OCI-LY7 (cell line): ENCODE measurements at regions not wholly inside any gene's neighbourhood (a gene's known extent, or its start where the extent isn't known, plus 50 kb on each side); places are given as distances from the start of the nearest gene placed in this dataset.

Experiments
- BruUV-seq: library from RNA; stranded (reverse); fragments of 400-500 nt; replicated peaks from 2 replicates; lab custom pipeline; 2021; lab: Mats Ljungman, UMichigan
- CTCF ChIA-PET: fragments of 300-600 bp; sonication (Branson Sonifier 250); formaldehyde crosslinking; loops from one replicate; lab custom pipeline; 2022; ENCODE audit warnings: antibody characterized with exemption; ENCODE audit not compliant: unreplicated experiment; lab: Charles Lee
- POLR2A ChIA-PET: fragments of 300-600 bp; sonication (Branson Sonifier 250); formaldehyde crosslinking; loops from one replicate; lab custom pipeline; 2022; ENCODE audit warnings: antibody characterized with exemption; lab: Charles Lee
- DNase-seq: peaks from one replicate; pipeline ENCODE4 v3.0.0-alpha.2; 2015; ENCODE audit warnings: low spot score
- H2AFZ ChIP-seq: fragments of 200-600 bp; sonication (generic), shearing (Covaris generic); 2 replicates; pipeline ENCODE4 v1.6.1; 2014; ENCODE audit warnings: mild to moderate bottlenecking, antibody characterized with exemption, low read length, moderate library complexity
- H3K27ac ChIP-seq: fragments of 200-600 bp; sonication (generic); 2 replicates; pipeline ENCODE4 v1.5.1; 2014; ENCODE audit warnings: mixed run types, low read depth, mild to moderate bottlenecking, moderate library complexity, low read length, inconsistent platforms; ENCODE audit not compliant: poor library complexity, severe bottlenecking
- H3K36me3 ChIP-seq: fragments of 200-600 bp; sonication (generic); 2 replicates; pipeline ENCODE4 v1.6.1; 2014; ENCODE audit warnings: mild to moderate bottlenecking, antibody characterized with exemption, low read length, moderate library complexity, mixed read lengths; ENCODE audit not compliant: insufficient read depth
- H3K4me1 ChIP-seq: fragments of 200-600 bp; sonication (generic); 2 replicates; pipeline ENCODE4 v1.5.1; 2014; ENCODE audit warnings: mild to moderate bottlenecking, low read length; ENCODE audit not compliant: insufficient read depth, poor library complexity, severe bottlenecking
- H3K4me2 ChIP-seq: fragments of 200-600 bp; sonication (generic); 2 replicates; pipeline ENCODE4 v1.6.1; 2014; ENCODE audit warnings: mild to moderate bottlenecking, low read length
- H3K4me3 ChIP-seq: fragments of 200-600 bp; sonication (generic); 2 replicates; pipeline ENCODE4 v1.5.1; 2014; ENCODE audit warnings: mild to moderate bottlenecking, low read depth, low read length; ENCODE audit not compliant: poor library complexity, severe bottlenecking
- H3K79me2 ChIP-seq: fragments of 200-600 bp; sonication (generic); 2 replicates; pipeline ENCODE4 v1.6.1; 2016; ENCODE audit warnings: low read depth, mild to moderate bottlenecking, low read length, moderate library complexity, mixed read lengths; ENCODE audit not compliant: insufficient read depth
- H3K9me2 ChIP-seq: fragments of 200-600 bp; sonication (generic); 2 replicates; pipeline ENCODE4 v1.6.1; 2016; ENCODE audit warnings: mild to moderate bottlenecking, low read length, mixed read lengths; ENCODE audit not compliant: insufficient read depth
- H3K9me3 ChIP-seq: fragments of 200-600 bp; sonication (generic); 2 replicates; pipeline ENCODE4 v1.6.1; 2014; ENCODE audit warnings: mild to moderate bottlenecking, mixed run types, low read length, mixed read lengths
- H4K20me1 ChIP-seq: fragments of 200-600 bp; sonication (generic); 2 replicates; pipeline ENCODE4 v1.6.1; 2014; ENCODE audit warnings: mild to moderate bottlenecking, antibody characterized with exemption, low read length, moderate library complexity, mixed read lengths; ENCODE audit not compliant: insufficient read depth
- EZH2phosphoT487 ChIP-seq: fragments of 200-600 bp; sonication (generic); IDR thresholded peaks from 2 replicates; pipeline ENCODE4 v1.6.1; 2018; ENCODE audit warnings: low read depth, borderline replicate concordance, mild to moderate bottlenecking, mixed run types, antibody characterized with exemption, low read length, moderate library complexity, mixed read lengths
- intact Hi-C: fragments of 100-400 bp; cut with micrococcal nuclease; formaldehyde crosslinking; loops from one replicate; pipeline ENCODE4 v1.10.0; 2022; ENCODE audit not compliant: unreplicated experiment
- TF ChIP-seq, protein P1 (sequence below): fragments of 200-600 bp; sonication (generic); conservative IDR thresholded peaks from 2 replicates; pipeline ENCODE4 v1.5.1; 2014; ENCODE audit warnings: mild to moderate bottlenecking, antibody characterized with exemption, low read length, moderate library complexity, mixed read lengths

- intact Hi-C loops: no loop called here
- Histone ChIP-seq H3K4me2 (no peak overlapping the region), H4K20me1 (no peaks in the 10 kb centered on the region), H3K9me2 (no peaks in the 10 kb centered on the region), H3K79me2 (no peaks in the 10 kb centered on the region), H3K9me3 (no peaks in the 10 kb centered on the region), H3K4me3 (no peak overlapping the region), H2AFZ (no peak overlapping the region), H3K27ac (no peak overlapping the region), H3K36me3 (no peaks in the 10 kb centered on the region), H3K4me1 (no peaks in the 10 kb centered on the region)
- CTCF ChIA-PET: interaction anchor here (0.6 to 0.7 kb wide), 2 partner anchors 49 to 1721 kb away, joined by 4 to 5 read pairs; no protein-coding TSS in a partner anchor
- DNase-seq: no peak
- TF ChIP-seq EZH2phosphoT487: no peak
- TF ChIP-seq, protein P1, sequence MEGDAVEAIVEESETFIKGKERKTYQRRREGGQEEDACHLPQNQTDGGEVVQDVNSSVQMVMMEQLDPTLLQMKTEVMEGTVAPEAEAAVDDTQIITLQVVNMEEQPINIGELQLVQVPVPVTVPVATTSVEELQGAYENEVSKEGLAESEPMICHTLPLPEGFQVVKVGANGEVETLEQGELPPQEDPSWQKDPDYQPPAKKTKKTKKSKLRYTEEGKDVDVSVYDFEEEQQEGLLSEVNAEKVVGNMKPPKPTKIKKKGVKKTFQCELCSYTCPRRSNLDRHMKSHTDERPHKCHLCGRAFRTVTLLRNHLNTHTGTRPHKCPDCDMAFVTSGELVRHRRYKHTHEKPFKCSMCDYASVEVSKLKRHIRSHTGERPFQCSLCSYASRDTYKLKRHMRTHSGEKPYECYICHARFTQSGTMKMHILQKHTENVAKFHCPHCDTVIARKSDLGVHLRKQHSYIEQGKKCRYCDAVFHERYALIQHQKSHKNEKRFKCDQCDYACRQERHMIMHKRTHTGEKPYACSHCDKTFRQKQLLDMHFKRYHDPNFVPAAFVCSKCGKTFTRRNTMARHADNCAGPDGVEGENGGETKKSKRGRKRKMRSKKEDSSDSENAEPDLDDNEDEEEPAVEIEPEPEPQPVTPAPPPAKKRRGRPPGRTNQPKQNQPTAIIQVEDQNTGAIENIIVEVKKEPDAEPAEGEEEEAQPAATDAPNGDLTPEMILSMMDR: no peak
- BruUV-seq: no TSS peak
- POLR2A ChIA-PET: no interaction called here
These were observed 407.5 kb downstream of the MED13L start for GRCh38 chr12:115870021-115870420.

- Histone ChIP-seq H3K27ac (no peak overlapping the region), H3K9me3 (no peaks in the 10 kb centered on the region), H3K9me2 (no peaks in the 10 kb centered on the region), H3K4me2 (no peak overlapping the region), H3K79me2 (no peaks in the 10 kb centered on the region), H3K36me3 (no peaks in the 10 kb centered on the region), H3K4me3 (no peak overlapping the region), H3K4me1 (no peaks in the 10 kb centered on the region), H2AFZ (no peak overlapping the region), H4K20me1 (no peaks in the 10 kb centered on the region)
- intact Hi-C loops: no loop called here
- DNase-seq: no peak
- ChIA-PET CTCF (interaction anchor here (0.6 to 0.7 kb wide), 2 partner anchors 48 to 1721 kb away, joined by 4 to 5 read pairs; no protein-coding TSS in a partner anchor), POLR2A (no interaction called here)
- BruUV-seq: no TSS peak
- TF ChIP-seq, protein P1: no peak
- TF ChIP-seq EZH2phosphoT487: no peak
These were observed 407.9 kb downstream of the MED13L start for GRCh38 chr12:115869604-115870003.

DNA sequence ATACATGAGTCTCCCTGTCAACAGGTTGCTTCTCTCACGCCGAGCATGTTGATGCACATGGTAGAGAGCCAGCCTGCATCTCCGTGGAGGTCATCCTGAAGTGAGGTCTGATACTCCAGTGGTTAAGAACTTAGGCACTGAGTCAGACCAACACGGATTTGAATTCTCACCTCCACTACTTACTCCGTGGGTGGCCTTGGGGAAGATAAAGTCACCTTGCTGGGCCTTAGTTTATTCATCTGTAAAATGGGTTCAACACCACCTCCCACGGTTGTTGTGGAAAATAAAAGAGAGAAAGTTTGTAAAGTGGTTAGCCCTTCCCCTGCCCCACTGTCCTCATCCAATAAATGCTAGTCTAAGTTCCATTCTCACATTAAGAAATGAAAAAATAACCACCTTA lies 408.9 kb downstream of the MED13L start:
- CTCF ChIA-PET: no interaction called here
- DNase-seq: no peak
- H3K9me3 ChIP-seq: no peaks in the 10 kb centered on the region
- H3K4me3 ChIP-seq: no peak overlapping the region
- no peaks in the 10 kb centered on the region for H4K20me1 ChIP-seq
- no peaks in the 10 kb centered on the region for H3K36me3 ChIP-seq
- BruUV-seq: no TSS peak
- no peak for TF ChIP-seq EZH2phosphoT487
- TF ChIP-seq, protein P1: no peak
- no peak overlapping the region for H3K27ac ChIP-seq
- no peaks in the 10 kb centered on the region for H3K9me2 ChIP-seq
- H2AFZ ChIP-seq: no peak overlapping the region
- POLR2A ChIA-PET: no interaction called here
- H3K4me1 ChIP-seq: no peaks in the 10 kb centered on the region
- H3K79me2 ChIP-seq: no peaks in the 10 kb centered on the region
- H3K4me2 ChIP-seq: no peak overlapping the region
- intact Hi-C loops: no loop called here
